HepG2 (cell line): ENCODE measurements at regions not wholly inside any gene's neighbourhood (a gene's known extent, or its start where the extent isn't known, plus 50 kb on each side); places are given as distances from the start of the nearest gene placed in this dataset.

Experiments
- ATAC-seq: fragments of 200-7000 bp; cut with Tn5 transposase; 3 replicates; pipeline ENCODE4 v1.9.1; 2020; ENCODE audit warnings: mild to moderate bottlenecking, moderate library complexity
- BruUV-seq: library from RNA; stranded (reverse); fragments of 400-500 nt; replicated peaks from 2 replicates; lab custom pipeline; 2021; lab: Mats Ljungman, UMichigan
- CTCF ChIA-PET: fragments of 300-600 bp; formaldehyde crosslinking; extraction: SDS; loops from one replicate; lab custom pipeline; 2021; ENCODE audit warnings: low total read pairs, inconsistent platforms, low intra/inter-chr PET ratio; lab: Yijun Ruan, JAX
- POLR2A ChIA-PET: fragments of 350-600 bp; sonication (Branson Sonifier 250); formaldehyde crosslinking; loops from one replicate; lab custom pipeline; 2020; ENCODE audit warnings: antibody characterized with exemption, inconsistent platforms; lab: Yijun Ruan, JAX
- DNase-seq: peaks from one replicate; pipeline ENCODE4 v3.0.0-alpha.2; 2015; ENCODE audit warnings: low spot score
- FAIRE-seq: peaks from 3 replicates; lab custom pipeline; 2011; peaks lifted over from hg19 to GRCh38; lab: Jason Lieb, UNC
- H2AFZ ChIP-seq: one replicate; pipeline ENCODE4 v1.6.1; 2011; ENCODE audit warnings: low read length, inconsistent platforms
- H3K27ac ChIP-seq: fragments of 300-600 bp; 3 replicates; pipeline ENCODE4 v1.8.0; 2011; ENCODE audit warnings: mixed run types, mild to moderate bottlenecking, mixed read lengths, low read length, inconsistent platforms; ENCODE audit not compliant: insufficient read depth; ENCODE audit errors: extremely low read length
- H3K27me3 ChIP-seq, 2 experiments: fragments of 200-600 bp in 1 of 2; 2 replicates in 1 of 2; 3 replicates in 1 of 2; pipeline versions ENCODE4 v1.6.0 to v1.8.0; 2011; ENCODE audit warnings: low read length in 2 of 2, mild to moderate bottlenecking in 2 of 2, moderate library complexity in 2 of 2, inconsistent platforms in 1 of 2; ENCODE audit not compliant: insufficient read depth in 2 of 2, control insufficient read depth in 1 of 2
- H3K36me3 ChIP-seq, 2 experiments: fragments of 200-600 bp in 1 of 2; replicated peaks in 1 of 2; 2 replicates in 1 of 2; 3 replicates in 1 of 2; pipeline versions ENCODE4 v1.5.1 to v1.8.0; 2011; ENCODE audit warnings: low read length in 2 of 2, inconsistent platforms in 1 of 2; ENCODE audit not compliant: insufficient read depth in 2 of 2, control insufficient read depth in 1 of 2
- H3K4me1 ChIP-seq: 2 replicates; pipeline ENCODE4 v1.5.1; 2012; ENCODE audit warnings: low read length, inconsistent platforms; ENCODE audit not compliant: insufficient read depth
- H3K4me2 ChIP-seq: 2 replicates; pipeline ENCODE4 v1.6.0; 2011; ENCODE audit warnings: low read depth, low read length, inconsistent platforms
- H3K4me3 ChIP-seq, 3 experiments: fragments of 200-600 bp in 1 of 3; sonication (generic), shearing (Covaris generic) in 1 of 3; replicated peaks in 1 of 3; 2 replicates each; pipeline ENCODE4 v1.5.1; 2011 to 2016; ENCODE audit warnings: low read length in 3 of 3, inconsistent platforms in 2 of 3, low read depth in 2 of 3, mild to moderate bottlenecking in 2 of 3, control low read depth in 1 of 3, mixed read lengths in 1 of 3; ENCODE audit not compliant: insufficient read depth in 1 of 3
- H3K79me2 ChIP-seq: one replicate; pipeline ENCODE4 v1.6.1; 2011; ENCODE audit warnings: low read length, inconsistent platforms; ENCODE audit not compliant: insufficient read depth
- H3K9ac ChIP-seq: 2 replicates; pipeline ENCODE4 v1.6.0; 2011; ENCODE audit warnings: mild to moderate bottlenecking, low read depth, low read length, inconsistent platforms; ENCODE audit not compliant: insufficient read depth
- H3K9me3 ChIP-seq: 2 replicates; pipeline ENCODE4 v1.5.1; 2012; ENCODE audit warnings: mild to moderate bottlenecking, low read length
- H4K20me1 ChIP-seq: 2 replicates; pipeline ENCODE4 v1.6.0; 2011; ENCODE audit warnings: inconsistent platforms, mild to moderate bottlenecking, low read length, moderate library complexity; ENCODE audit not compliant: insufficient read depth
- CEBPG ChIP-seq: IDR thresholded peaks from 2 replicates; pipeline ENCODE4 v1.6.1; 2016
- GABPB1 ChIP-seq: IDR thresholded peaks from 2 replicates; pipeline ENCODE4 v1.6.1; 2016; ENCODE audit warnings: mild to moderate bottlenecking, missing genetic modification reagents, moderate library complexity, missing compliant biosample characterization
- HNRNPH1 ChIP-seq: fragments of 200-400 bp; formaldehyde crosslinking; optimal IDR thresholded peaks from 2 replicates; pipeline ENCODE3; 2017; ENCODE audit warnings: mild to moderate bottlenecking, low read depth, low read length
- LCORL ChIP-seq, 2 experiments: fragments of 450-650 bp in 1 of 2; sonication (generic) in 1 of 2; formaldehyde crosslinking in 1 of 2; IDR thresholded peaks; 2 replicates each; pipeline versions ENCODE4 v1.5.0 to v1.6.1; 2017 to 2020; ENCODE audit warnings: antibody characterized with exemption in 1 of 2, missing genetic modification reagents in 1 of 2
- SIX4 ChIP-seq: sonication (generic); formaldehyde crosslinking; IDR thresholded peaks from 2 replicates; pipeline ENCODE4 v1.4.0; 2020; ENCODE audit warnings: missing genetic modification reagents
- SNAI1 ChIP-seq: sonication (generic); formaldehyde crosslinking; IDR thresholded peaks from 2 replicates; pipeline ENCODE4 v1.5.0; 2020; ENCODE audit warnings: mild to moderate bottlenecking, missing genetic modification reagents, borderline replicate concordance
- TBX2 ChIP-seq: sonication (generic); formaldehyde crosslinking; IDR thresholded peaks from 2 replicates; pipeline ENCODE4 v1.5.0; 2020; ENCODE audit warnings: missing genetic modification reagents, mild to moderate bottlenecking, borderline replicate concordance
- ZNF264 ChIP-seq: sonication (generic); formaldehyde crosslinking; IDR thresholded peaks from 2 replicates; pipeline ENCODE4 v1.4.0; 2020; ENCODE audit warnings: missing genetic modification reagents
- ZNF382 ChIP-seq: sonication (generic); formaldehyde crosslinking; IDR thresholded peaks from 2 replicates; pipeline ENCODE4 v1.5.0; 2020; ENCODE audit warnings: missing genetic modification reagents, mild to moderate bottlenecking, borderline replicate concordance
- ZSCAN30 ChIP-seq: sonication (generic); formaldehyde crosslinking; IDR thresholded peaks from 2 replicates; pipeline ENCODE4 v1.5.0; 2020; ENCODE audit warnings: mild to moderate bottlenecking, missing genetic modification reagents
- WGBS: methylation state at CpG from one replicate; pipeline ENCODE4 v1.1.6; 2017; ENCODE audit warnings: low lambda C conversion rate; 5-methylcytosine and 5-hydroxymethylcytosine counted together
- in situ Hi-C: cut with HindIII; loops from 2 replicates; pipeline ENCODE4 v1.10.0; 2017; ENCODE audit warnings: low pct_unique_long_range_greater_than_20kb; ENCODE audit not compliant: extremely low pct_ligation_motif_present
- intact Hi-C: fragments of 100-400 bp; cut with micrococcal nuclease; formaldehyde crosslinking; loops from one replicate; pipeline ENCODE4 v1.10.0; 2022; ENCODE audit not compliant: unreplicated experiment
- TF ChIP-seq, protein P1 (sequence below): sonication (generic); formaldehyde crosslinking; IDR thresholded peaks from 2 replicates; pipeline ENCODE4 v1.4.0; 2020; ENCODE audit warnings: missing genetic modification reagents
- TF ChIP-seq, protein P2 (sequence below): sonication (generic); formaldehyde crosslinking; IDR thresholded peaks from 2 replicates; pipeline ENCODE4 v1.8.0; 2022; ENCODE audit warnings: mild to moderate bottlenecking, missing genetic modification reagents

- no peaks in the 10 kb centered on the region for H3K36me3 ChIP-seq
- in situ Hi-C loops (no loop called here), intact Hi-C loops (no loop called here)
- peaks cover 0 to 24% of the 10 kb centered on the region in 2 experiments; a peak in 3 of 5 replicates for H3K27me3 ChIP-seq
- BruUV-seq = no TSS peak
- H4K20me1 ChIP-seq = no peaks in the 10 kb centered on the region
- no peak overlapping the region for H3K9ac ChIP-seq
- DNase-seq (no peak), FAIRE-seq (no peak), ATAC-seq (no peak)
- no peak overlapping the region for H3K4me3 ChIP-seq
- H3K79me2 ChIP-seq = no peaks in the 10 kb centered on the region
- no peak overlapping the region for H3K27ac ChIP-seq
- ChIA-PET POLR2A (no interaction called here), CTCF (no interaction called here)
- no peak overlapping the region for H2AFZ ChIP-seq
- WGBS = 27% methylated on average over 8 of the region's 8 CpGs
- TF ChIP-seq GABPB1 (CRISPR knock-in tag) (no peak), TBX2 (CRISPR knock-in tag) (no peak), HNRNPH1 (no peak), SNAI1 (CRISPR knock-in tag) (no peak), SIX4 (CRISPR knock-in tag) (no peak), ZNF382 (no peak), ZSCAN30 (CRISPR knock-in tag) (no peak), ZNF264 (no peak), LCORL (IDR thresholded peaks at IDR 0.05) (no peak), LCORL (CRISPR knock-in tag; IDR thresholded peaks at IDR 0.05) (no peak), CEBPG (CRISPR knock-in tag) (no peak)
- TF ChIP-seq, protein P1, sequence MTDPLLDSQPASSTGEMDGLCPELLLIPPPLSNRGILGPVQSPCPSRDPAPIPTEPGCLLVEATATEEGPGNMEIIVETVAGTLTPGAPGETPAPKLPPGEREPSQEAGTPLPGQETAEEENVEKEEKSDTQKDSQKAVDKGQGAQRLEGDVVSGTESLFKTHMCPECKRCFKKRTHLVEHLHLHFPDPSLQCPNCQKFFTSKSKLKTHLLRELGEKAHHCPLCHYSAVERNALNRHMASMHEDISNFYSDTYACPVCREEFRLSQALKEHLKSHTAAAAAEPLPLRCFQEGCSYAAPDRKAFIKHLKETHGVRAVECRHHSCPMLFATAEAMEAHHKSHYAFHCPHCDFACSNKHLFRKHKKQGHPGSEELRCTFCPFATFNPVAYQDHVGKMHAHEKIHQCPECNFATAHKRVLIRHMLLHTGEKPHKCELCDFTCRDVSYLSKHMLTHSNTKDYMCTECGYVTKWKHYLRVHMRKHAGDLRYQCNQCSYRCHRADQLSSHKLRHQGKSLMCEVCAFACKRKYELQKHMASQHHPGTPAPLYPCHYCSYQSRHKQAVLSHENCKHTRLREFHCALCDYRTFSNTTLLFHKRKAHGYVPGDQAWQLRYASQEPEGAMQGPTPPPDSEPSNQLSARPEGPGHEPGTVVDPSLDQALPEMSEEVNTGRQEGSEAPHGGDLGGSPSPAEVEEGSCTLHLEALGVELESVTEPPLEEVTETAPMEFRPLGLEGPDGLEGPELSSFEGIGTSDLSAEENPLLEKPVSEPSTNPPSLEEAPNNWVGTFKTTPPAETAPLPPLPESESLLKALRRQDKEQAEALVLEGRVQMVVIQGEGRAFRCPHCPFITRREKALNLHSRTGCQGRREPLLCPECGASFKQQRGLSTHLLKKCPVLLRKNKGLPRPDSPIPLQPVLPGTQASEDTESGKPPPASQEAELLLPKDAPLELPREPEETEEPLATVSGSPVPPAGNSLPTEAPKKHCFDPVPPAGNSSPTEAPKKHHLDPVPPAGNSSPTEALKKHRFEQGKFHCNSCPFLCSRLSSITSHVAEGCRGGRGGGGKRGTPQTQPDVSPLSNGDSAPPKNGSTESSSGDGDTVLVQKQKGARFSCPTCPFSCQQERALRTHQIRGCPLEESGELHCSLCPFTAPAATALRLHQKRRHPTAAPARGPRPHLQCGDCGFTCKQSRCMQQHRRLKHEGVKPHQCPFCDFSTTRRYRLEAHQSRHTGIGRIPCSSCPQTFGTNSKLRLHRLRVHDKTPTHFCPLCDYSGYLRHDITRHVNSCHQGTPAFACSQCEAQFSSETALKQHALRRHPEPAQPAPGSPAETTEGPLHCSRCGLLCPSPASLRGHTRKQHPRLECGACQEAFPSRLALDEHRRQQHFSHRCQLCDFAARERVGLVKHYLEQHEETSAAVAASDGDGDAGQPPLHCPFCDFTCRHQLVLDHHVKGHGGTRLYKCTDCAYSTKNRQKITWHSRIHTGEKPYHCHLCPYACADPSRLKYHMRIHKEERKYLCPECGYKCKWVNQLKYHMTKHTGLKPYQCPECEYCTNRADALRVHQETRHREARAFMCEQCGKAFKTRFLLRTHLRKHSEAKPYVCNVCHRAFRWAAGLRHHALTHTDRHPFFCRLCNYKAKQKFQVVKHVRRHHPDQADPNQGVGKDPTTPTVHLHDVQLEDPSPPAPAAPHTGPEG = no peak
- TF ChIP-seq, protein P2, sequence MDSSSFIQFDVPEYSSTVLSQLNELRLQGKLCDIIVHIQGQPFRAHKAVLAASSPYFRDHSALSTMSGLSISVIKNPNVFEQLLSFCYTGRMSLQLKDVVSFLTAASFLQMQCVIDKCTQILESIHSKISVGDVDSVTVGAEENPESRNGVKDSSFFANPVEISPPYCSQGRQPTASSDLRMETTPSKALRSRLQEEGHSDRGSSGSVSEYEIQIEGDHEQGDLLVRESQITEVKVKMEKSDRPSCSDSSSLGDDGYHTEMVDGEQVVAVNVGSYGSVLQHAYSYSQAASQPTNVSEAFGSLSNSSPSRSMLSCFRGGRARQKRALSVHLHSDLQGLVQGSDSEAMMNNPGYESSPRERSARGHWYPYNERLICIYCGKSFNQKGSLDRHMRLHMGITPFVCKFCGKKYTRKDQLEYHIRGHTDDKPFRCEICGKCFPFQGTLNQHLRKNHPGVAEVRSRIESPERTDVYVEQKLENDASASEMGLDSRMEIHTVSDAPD (CRISPR knock-in tag) = no peak
- H3K9me3 ChIP-seq = no peaks in the 10 kb centered on the region
- H3K4me2 ChIP-seq = no peak overlapping the region
- no peaks in the 10 kb centered on the region for H3K4me1 ChIP-seq
Observed at GRCh38 chr6:149194820-149195558, 122.5 kb upstream of the TAB2 start.
